PC-9 (cell line): ENCODE measurements at regions not wholly inside any gene's neighbourhood (a gene's known extent, or its start where the extent isn't known, plus 50 kb on each side); places are given as distances from the start of the nearest gene placed in this dataset.

Source experiments
- BruUV-seq: library from RNA; stranded (reverse); fragments of 400-500 nt; replicated peaks from 2 replicates; lab custom pipeline; 2021; lab: Mats Ljungman, UMichigan
- CTCF ChIA-PET: fragments of 300-600 bp; sonication (Branson Sonifier 250); formaldehyde crosslinking; loops from one replicate; lab custom pipeline; 2022; ENCODE audit warnings: antibody characterized with exemption; lab: Charles Lee
- POLR2A ChIA-PET: fragments of 300-600 bp; sonication (Branson Sonifier 250); formaldehyde crosslinking; loops from one replicate; lab custom pipeline; 2022; ENCODE audit warnings: antibody characterized with exemption; ENCODE audit not compliant: unreplicated experiment; lab: Charles Lee
- DNase-seq, 2 experiments: peaks; one replicate each; pipeline versions ENCODE4 v3.0.0 to v3.0.0-alpha.2; 2015 to 2022; ENCODE audit warnings: mixed read lengths in 1 of 2
- H2AFZ ChIP-seq: fragments of 200-600 bp; sonication (generic); 2 replicates; pipeline ENCODE4 v1.8.1; 2017; ENCODE audit warnings: antibody characterized with exemption
- H3F3A ChIP-seq: fragments of 200-600 bp; sonication (generic); 2 replicates; pipeline ENCODE4 v1.8.1; 2017; ENCODE audit warnings: antibody characterized with exemption, mild to moderate bottlenecking, low read depth; ENCODE audit not compliant: insufficient read depth
- H3K27ac ChIP-seq: fragments of 200-600 bp; sonication (generic); 2 replicates; pipeline ENCODE4 v1.6.1; 2016; ENCODE audit warnings: mixed run types
- H3K27me3 ChIP-seq: fragments of 200-600 bp; sonication (generic); 2 replicates; pipeline ENCODE4 v1.6.1; 2016; ENCODE audit warnings: low read depth, mixed run types; ENCODE audit not compliant: insufficient read depth
- H3K36me3 ChIP-seq: fragments of 200-600 bp; sonication (generic); 2 replicates; pipeline ENCODE4 v1.6.1; 2016; ENCODE audit warnings: low read depth, mixed run types
- H3K4me1 ChIP-seq: fragments of 200-600 bp; sonication (generic); replicated peaks from 2 replicates; pipeline ENCODE4 v1.6.1; 2016; ENCODE audit warnings: mixed run types; ENCODE audit not compliant: insufficient read depth
- H3K4me2 ChIP-seq: fragments of 200-600 bp; sonication (generic); 2 replicates; pipeline ENCODE4 v1.6.1; 2017; ENCODE audit warnings: mixed run types
- H3K4me3 ChIP-seq: fragments of 200-600 bp; sonication (generic); 2 replicates; pipeline ENCODE4 v1.6.1; 2016; ENCODE audit warnings: mixed run types
- H3K79me2 ChIP-seq: fragments of 200-600 bp; sonication (generic); 2 replicates; pipeline ENCODE4 v1.6.1; 2017; ENCODE audit warnings: low read depth, mixed run types
- H3K9me2 ChIP-seq: fragments of 200-600 bp; sonication (generic); 2 replicates; pipeline ENCODE4 v1.8.1; 2017; ENCODE audit warnings: mild to moderate bottlenecking; ENCODE audit not compliant: insufficient read depth
- H3K9me3 ChIP-seq: fragments of 200-600 bp; sonication (generic); 2 replicates; pipeline ENCODE4 v1.8.1; 2016; ENCODE audit warnings: low read depth; ENCODE audit not compliant: insufficient read depth
- H4K20me1 ChIP-seq: fragments of 200-600 bp; sonication (generic); 2 replicates; pipeline ENCODE4 v1.8.1; 2017; ENCODE audit not compliant: insufficient read depth
- CTCF ChIP-seq: fragments of 200-600 bp; sonication (generic); conservative IDR thresholded peaks from 2 replicates; pipeline ENCODE4 v1.6.1; 2017; ENCODE audit warnings: mixed run types, antibody characterized with exemption, mild to moderate bottlenecking, moderate library complexity
- EZH2 ChIP-seq: fragments of 200-600 bp; sonication (generic); IDR thresholded peaks from 2 replicates; pipeline ENCODE4 v1.8.0; 2017; ENCODE audit warnings: antibody characterized with exemption, low read depth
- intact Hi-C: fragments of 100-400 bp; cut with micrococcal nuclease; formaldehyde crosslinking; loops from one replicate; pipeline ENCODE4 v1.10.0; 2022; ENCODE audit not compliant: unreplicated experiment

DNA sequence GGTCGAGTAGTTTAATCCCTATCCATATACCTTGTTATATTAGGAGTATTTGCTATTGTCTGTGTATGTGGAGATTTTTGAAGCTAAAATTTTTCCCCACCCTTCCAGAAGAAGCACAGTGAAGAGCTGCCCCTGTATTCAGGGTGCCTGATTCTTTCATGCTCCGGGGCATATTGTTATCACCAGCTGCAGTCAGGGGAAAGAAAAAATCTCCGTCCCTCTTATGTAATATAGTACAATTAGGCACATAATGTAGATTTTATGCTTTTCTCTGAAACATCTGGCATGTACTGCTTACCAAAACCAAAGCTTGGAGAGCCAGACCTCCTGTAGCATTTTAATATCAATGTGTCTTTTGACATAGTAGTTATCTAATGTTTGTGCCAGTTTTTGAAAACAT lies 214.9 kb upstream of the EDNRB start:
- ChIA-PET POLR2A (no interaction called here), CTCF (no interaction called here)
- Histone ChIP-seq H4K20me1 (no peaks in the 10 kb centered on the region), H3K4me1 (no peaks in the 10 kb centered on the region), H3K36me3 (no peaks in the 10 kb centered on the region), H3K27ac (no peak overlapping the region), H3K4me2 (no peak overlapping the region), H3K9me3 (no peaks in the 10 kb centered on the region), H3K4me3 (no peak overlapping the region), H3K9me2 (no peaks in the 10 kb centered on the region; the same call in 1 of the 2 replicates), H3K27me3 (no peaks in the 10 kb centered on the region), H2AFZ (no peak overlapping the region), H3F3A (no peaks in the 10 kb centered on the region), H3K79me2 (no peaks in the 10 kb centered on the region)
- BruUV-seq: no TSS peak
- no peak for DNase-seq
- TF ChIP-seq CTCF (no peak), EZH2 (no peak)
- intact Hi-C loops: loop anchor here (10.0 kb wide), 1 partner anchor 1191 kb away; no protein-coding TSS in a partner anchor

- Histone ChIP-seq H3F3A (no peaks in the 10 kb centered on the region), H3K36me3 (no peaks in the 10 kb centered on the region), H3K79me2 (no peaks in the 10 kb centered on the region), H3K4me2 (no peak overlapping the region), H3K27me3 (no peaks in the 10 kb centered on the region), H2AFZ (no peak overlapping the region), H3K4me1 (no peaks in the 10 kb centered on the region), H3K9me3 (no peaks in the 10 kb centered on the region), H3K9me2 (no peaks in the 10 kb centered on the region; the same call in 1 of the 2 replicates), H4K20me1 (no peaks in the 10 kb centered on the region), H3K27ac (no peak overlapping the region), H3K4me3 (no peak overlapping the region)
- CTCF ChIA-PET: no interaction called here
- TF ChIP-seq CTCF (peak; percentile 61), EZH2 (no peak)
- no TSS peak for BruUV-seq
- no peak for DNase-seq
- intact Hi-C loops: loop anchor here (10.0 kb wide), 1 partner anchor 1193 kb away; no protein-coding TSS in a partner anchor
- POLR2A ChIA-PET: no interaction called here
Observed at GRCh38 chr13:78131811-78132210, 213.2 kb upstream of the EDNRB start.

DNA sequence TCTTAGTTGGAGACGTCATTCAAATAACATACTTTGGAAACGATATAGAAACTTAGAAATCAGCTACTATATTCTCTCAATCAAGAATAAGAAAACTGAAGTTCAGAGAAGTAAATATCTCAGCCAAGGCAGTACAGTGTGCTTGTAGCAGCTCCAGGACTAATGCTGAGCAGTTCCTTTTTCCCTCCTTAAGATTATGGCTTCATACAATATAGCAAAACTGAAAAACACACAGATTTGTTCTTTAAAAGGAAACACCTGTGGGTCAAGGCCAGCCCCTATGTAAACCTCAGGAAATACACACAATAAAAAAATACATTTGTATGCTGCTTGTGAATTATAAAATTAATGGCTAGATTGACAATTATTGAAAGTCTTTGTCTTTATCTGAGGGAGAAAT lies 212.7 kb upstream of the EDNRB start:
- H3K4me2 ChIP-seq: no peak overlapping the region
- no peak overlapping the region for H2AFZ ChIP-seq
- no peaks in the 10 kb centered on the region for H3K27me3 ChIP-seq
- H3K79me2 ChIP-seq: no peaks in the 10 kb centered on the region
- ChIA-PET POLR2A (no interaction called here), CTCF (no interaction called here)
- no peaks in the 10 kb centered on the region for H3K36me3 ChIP-seq
- H3K4me3 ChIP-seq: no peak overlapping the region
- no TSS peak for BruUV-seq
- intact Hi-C loops: loop anchor here (10.0 kb wide), 1 partner anchor 1193 kb away; no protein-coding TSS in a partner anchor
- no peak overlapping the region for H3K27ac ChIP-seq
- DNase-seq: no peak
- no peak for TF ChIP-seq CTCF
- no peak for TF ChIP-seq EZH2
- H3K4me1 ChIP-seq: no peaks in the 10 kb centered on the region
- H3K9me3 ChIP-seq: no peaks in the 10 kb centered on the region
- no peaks in the 10 kb centered on the region for H3F3A ChIP-seq
- no peaks in the 10 kb centered on the region; the same call in 1 of the 2 replicates for H3K9me2 ChIP-seq
- no peaks in the 10 kb centered on the region for H4K20me1 ChIP-seq
